ENCODE measurements at regions not wholly inside any gene's neighbourhood (a gene's known extent, or its start where the extent isn't known, plus 50 kb on each side); places are given as distances from the start of the nearest gene placed in this dataset.
"Not testable (repeated sequence)": the region's sequence is repeated elsewhere in the genome, so short reads cannot be mapped to it uniquely, and the experiment has no call there.

- DNase-seq (ENCODE audit: insufficient read length, low spot score) (no peak), FAIRE-seq (no peak)
- TF ChIP-seq CTCF (IDR thresholded peaks at IDR 0.05; ENCODE audit: insufficient read depth, missing control alignments): no peak
Observed at GRCh38 chr15:20294651-20295237, 246.9 kb downstream of the GOLGA6L6 start.

GRCh38 chr15:20292422-20293005 is 249.1 kb downstream of the GOLGA6L6 start:
- not testable (repeated sequence) for DNase-seq (ENCODE audit: insufficient read length, low spot score); FAIRE-seq

GRCh38 chr15:20291616-20292015 is 250.0 kb downstream of the GOLGA6L6 start:
- DNase-seq (ENCODE audit: insufficient read length, low spot score); FAIRE-seq: not testable (repeated sequence)

GRCh38 chr15:20290606-20291005 is 251.0 kb downstream of the GOLGA6L6 start:
- not testable (repeated sequence) for FAIRE-seq; DNase-seq (ENCODE audit: insufficient read length, low spot score)

GRCh38 chr15:20289538-20290103 is 252.0 kb downstream of the GOLGA6L6 start:
- DNase-seq (ENCODE audit: insufficient read length, low spot score); FAIRE-seq: not testable (repeated sequence)

GRCh38 chr15:20288800-20289537 is 252.6 kb downstream of the GOLGA6L6 start:
- FAIRE-seq; DNase-seq (ENCODE audit: insufficient read length, low spot score): not testable (repeated sequence)

- not testable (repeated sequence) for FAIRE-seq; DNase-seq (ENCODE audit: insufficient read length, low spot score)
Observed at GRCh38 chr15:20286559-20286958, 255.0 kb downstream of the GOLGA6L6 start.

- DNase-seq (ENCODE audit: insufficient read length, low spot score); FAIRE-seq: not testable (repeated sequence)
Observed at GRCh38 chr15:20285696-20286300, 255.8 kb downstream of the GOLGA6L6 start.

GRCh38 chr15:20284891-20285535 is 256.6 kb downstream of the GOLGA6L6 start:
- not testable (repeated sequence) for DNase-seq (ENCODE audit: insufficient read length, low spot score); FAIRE-seq

- not testable (repeated sequence) for DNase-seq (ENCODE audit: insufficient read length, low spot score); FAIRE-seq
Observed at GRCh38 chr15:20283651-20284050, 257.9 kb downstream of the GOLGA6L6 start.

GRCh38 chr15:20282491-20282943 is 259.1 kb downstream of the GOLGA6L6 start:
- DNase-seq (ENCODE audit: insufficient read length, low spot score); FAIRE-seq: not testable (repeated sequence)

- not testable (repeated sequence) for DNase-seq (ENCODE audit: insufficient read length, low spot score); FAIRE-seq
Observed at GRCh38 chr15:20281567-20282275, 259.9 kb downstream of the GOLGA6L6 start.
